ENCODE measurements at regions not wholly inside any gene's neighbourhood (a gene's known extent, or its start where the extent isn't known, plus 50 kb on each side); places are given as distances from the start of the nearest gene placed in this dataset.
A peak's percentile ranks its signal among the peaks of the same experiment; 100 is the strongest.

- DNase-seq, result no peak
Measured at GRCh38 chr13:44191103-44191502, 182.5 kb upstream of the SERP2 start.

DNA sequence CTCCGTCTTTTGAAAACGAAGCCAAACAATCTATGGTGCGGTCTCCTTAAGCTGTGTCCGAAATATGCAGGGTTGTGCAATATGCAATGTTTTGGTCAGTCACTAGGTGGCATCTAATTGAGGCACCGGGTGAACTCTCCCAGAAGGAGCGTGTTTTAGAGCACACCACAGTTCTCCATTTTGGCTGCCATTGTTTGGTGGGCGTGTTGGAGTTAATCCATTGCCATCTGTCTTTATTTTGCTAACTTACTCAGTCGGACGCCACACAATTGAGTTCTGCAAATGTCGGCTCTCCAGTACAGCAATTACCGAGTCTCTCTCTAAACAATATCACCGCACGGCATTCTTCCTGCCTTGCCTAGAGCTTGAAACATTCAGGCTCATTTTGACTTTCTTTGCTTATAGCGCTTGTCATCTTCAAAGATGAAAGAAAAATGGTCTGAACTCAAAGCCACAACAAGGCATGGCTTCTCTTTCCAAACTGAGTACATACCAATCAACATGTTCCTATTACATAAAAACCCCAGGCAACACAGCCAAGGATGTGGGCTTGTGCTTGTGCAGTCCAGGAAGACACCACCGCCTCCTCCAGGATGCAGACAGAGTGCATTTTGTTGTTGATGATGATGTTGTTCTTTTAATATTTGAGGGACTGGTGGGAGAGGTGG is 182.0 kb upstream of the SERP2 start:
- DNase-seq, result peak; percentile 81

DNA sequence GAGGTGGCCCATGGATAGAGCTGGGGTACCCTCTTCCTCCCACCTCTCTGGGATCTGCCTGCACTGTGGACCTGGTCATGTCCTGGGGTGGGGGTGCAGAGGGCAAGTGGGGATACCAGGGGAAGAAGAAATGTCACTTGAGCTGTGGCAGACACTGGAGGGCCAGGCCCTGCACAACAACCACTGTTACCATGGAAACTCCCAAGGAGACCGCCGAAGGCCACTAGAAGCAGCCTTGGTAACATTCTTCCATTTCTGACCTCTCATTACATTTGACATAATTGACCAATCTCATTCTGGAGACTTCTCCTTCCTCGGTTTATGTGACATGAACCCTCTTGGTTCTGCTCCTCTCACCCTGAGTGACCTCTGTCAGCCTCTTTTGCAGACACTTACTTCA is 179.9 kb upstream of the SERP2 start:
- DNase-seq, result no peak

DNA sequence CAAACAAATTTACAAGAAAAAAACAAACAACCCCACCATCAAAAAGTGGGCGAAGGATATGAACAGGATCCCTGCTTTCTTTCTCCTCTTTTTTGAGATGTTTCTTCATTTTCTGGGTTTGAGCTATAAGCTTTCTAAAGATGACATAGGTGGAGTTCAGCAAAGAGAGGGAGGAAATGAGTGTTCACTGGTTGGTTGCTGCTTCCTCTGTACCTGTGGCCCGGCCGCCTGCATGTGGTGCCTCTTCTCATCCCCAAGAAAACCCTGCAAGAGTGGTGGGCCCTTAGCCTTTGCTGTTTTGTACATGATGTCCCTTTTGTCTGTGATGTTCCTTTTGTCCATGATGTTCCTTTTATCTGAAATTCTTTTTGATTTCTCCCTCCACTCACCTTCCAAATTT is 178.4 kb upstream of the SERP2 start:
- no peak for DNase-seq

DNA sequence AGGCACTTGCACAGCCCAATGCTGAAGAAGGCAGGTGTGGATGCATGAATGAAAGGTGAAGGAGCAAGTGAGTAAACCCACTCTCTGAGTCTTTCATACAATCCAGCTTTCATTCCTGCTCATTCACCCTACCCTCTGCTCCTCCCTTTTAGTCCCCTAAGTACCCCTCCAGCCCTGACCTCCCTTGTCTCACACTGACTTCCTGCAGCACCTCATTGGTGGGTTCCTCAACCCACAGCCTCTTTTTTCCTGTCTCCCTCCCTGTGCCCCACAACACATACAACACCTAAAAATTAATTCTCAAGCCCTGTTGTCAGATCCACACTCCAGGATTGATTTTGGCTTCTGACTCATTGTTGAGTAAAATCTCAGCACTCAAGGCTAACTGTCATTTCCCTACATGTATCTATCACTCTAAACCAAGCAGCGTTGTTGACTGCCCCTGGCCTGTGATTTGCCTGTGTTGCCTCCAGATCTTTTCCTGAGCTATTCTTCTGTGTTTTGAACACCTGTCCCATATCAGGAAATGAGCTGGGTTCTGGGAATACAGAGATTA is 177.3 kb upstream of the SERP2 start:
- peak; percentile 13 for DNase-seq

DNA sequence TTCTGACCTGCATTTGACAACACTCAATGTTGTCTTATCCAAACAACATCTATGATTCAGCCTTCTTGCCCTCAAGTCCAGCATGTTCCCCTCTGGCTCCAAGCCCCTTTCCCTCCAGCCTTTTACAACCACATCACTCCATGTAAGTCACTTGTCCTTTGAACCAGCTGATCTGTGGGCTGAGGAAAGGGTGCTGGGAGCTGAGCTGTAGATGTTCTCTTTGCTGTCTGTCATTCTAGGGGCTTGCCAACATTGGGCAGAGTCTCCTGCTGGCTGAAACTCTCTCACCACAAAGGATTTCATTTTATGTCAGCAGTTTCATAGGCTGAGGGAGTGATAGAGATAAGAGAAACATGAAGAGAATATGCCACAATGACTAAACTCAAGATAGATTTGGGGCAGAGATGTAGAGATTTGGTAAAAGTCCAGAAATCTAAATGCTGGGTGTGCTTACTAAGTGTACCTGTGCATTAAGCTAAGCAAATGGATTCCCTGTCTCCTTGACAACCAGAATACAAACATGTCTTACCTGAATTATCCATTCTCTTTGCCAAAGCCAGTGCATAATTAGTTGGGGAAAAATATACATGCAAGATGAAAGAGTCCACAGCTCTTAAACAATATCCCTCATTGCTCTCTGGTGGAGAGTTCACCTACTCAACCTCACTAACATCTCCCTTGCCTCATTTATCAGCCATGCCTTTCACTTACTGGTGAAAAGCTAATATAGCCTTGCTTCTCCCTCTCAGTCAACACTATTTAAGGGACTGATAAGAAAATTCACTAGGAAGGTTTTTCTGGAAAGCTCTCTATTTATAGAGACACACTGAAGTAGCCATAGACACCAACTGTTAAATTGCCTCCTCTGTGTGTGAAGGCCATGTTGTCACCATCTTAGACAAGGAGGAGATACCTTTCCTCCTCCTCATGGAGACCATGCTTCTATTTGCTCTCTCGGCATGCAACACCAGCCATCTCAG is 175.5 kb upstream of the SERP2 start:
- DNase-seq, result no peak

DNA sequence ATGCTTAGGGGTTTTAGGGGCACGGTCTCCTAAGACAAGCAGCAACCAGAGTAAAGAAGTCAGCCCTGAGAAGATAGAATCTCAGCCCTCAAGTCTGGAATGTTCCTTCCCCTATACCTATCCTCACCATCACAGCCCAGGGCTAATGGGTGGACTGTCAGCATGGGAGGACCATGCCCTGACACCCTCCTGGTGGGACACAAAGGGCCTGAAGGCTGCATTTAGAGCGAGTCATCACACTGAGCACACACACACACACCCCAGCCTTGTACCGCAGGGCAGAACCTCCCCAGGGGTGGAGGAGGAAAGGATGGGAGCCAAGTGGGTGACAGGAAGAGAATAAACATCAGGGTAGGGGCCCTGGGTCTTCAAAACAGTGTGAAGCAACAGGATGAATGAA is 174.8 kb upstream of the SERP2 start:
- no peak for DNase-seq

GRCh38 chr13:44199627-44200207 is 173.9 kb upstream of the SERP2 start:
- DNase-seq, result no peak

GRCh38 chr13:44206434-44206833 is 167.2 kb upstream of the SERP2 start:
- DNase-seq, result no peak

- no peak for DNase-seq
Measured at GRCh38 chr13:44207476-44207875, 166.1 kb upstream of the SERP2 start.

DNA sequence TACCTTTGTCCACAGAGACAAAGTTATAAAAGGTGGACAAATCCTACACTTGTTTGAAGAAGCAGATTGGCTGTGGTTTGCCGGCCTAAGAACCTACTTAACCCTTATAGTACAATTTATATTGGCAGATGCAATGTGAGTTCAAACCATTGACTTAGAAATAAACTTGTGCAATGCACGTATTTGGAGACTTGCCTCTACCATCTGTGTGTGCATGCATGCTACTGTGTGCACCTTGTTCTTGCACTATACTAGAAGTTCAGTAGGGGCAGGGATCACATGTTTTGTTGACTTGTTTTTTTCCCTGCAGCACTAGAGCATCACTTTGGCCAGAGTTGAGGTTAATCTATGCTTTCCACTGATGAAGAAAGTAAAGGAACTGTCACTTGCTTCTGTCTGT is 163.1 kb upstream of the SERP2 start:
- no peak for DNase-seq

- no peak for DNase-seq
Measured at GRCh38 chr13:44211286-44211685, 162.3 kb upstream of the SERP2 start.

DNA sequence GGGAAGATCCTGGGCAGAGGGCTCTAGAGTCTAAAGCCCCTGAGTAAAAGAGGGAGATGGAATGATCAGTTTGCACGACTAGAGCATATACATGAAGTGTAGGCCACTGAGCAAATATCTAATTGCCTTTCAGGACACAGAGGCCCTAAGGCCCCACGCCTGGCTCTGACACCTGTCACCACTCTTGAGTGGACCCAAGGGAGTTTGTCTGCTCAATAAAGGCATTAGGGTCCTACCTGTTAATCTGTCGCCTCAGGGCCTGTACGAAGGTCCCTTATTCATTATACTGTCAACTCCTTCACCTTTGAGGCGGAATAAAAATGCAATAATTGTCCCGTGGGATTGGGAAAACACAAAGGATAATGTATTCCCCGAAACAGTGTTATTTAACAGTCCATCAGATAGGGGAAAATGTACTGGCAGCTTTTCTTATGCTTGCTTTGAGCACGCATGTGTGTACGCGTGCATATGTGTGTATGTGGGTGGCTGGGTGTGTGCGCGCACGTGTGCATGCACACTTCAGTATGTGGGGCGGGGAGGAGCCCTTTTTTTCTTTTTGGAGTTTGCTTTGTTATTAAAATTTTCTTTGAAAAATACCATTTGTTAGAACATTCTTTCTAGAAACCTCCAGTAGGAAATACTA is 161.8 kb upstream of the SERP2 start:
- DNase-seq, result no peak

DNA sequence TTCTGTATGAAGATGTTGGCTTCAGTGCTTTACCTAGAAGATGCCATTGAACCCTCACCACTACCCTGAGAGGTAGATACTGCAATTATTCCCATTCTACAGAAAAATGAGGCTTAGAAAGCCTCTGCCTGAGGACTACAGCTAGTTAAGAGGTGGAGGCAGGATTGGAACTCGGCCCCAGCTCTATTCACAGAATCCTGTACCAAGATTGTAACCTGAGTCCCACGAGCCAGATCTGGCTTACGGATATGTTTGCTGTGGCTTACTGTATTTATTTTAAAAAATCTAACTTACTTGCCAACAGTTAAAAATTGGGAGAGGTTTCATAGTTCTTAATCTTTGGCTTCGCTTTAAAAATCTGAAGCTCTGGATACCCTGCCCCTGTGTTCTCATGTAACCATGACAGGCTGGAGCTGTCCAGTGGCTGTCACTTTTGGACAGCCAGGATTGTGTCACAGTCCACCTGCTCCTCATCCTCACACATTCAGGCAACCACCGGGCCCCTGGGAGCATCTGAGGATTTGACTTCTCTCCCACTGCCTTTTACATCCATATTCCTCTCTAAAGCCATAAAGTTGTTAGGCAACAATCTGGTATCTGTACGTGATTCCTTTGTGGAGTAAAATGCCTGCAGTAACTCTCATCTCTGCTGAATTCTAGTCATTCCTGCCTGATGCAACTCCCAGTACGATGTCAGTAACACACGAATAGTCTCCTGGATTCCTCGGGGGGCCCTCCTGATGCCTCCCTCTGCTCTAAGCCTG is 160.8 kb upstream of the SERP2 start:
- DNase-seq, result no peak

GRCh38 chr13:44218501-44219240 is 155.0 kb upstream of the SERP2 start:
- DNase-seq, result no peak

- DNase-seq, result peak; percentile 22
Measured at GRCh38 chr13:44219577-44220548, 153.8 kb upstream of the SERP2 start.

DNA sequence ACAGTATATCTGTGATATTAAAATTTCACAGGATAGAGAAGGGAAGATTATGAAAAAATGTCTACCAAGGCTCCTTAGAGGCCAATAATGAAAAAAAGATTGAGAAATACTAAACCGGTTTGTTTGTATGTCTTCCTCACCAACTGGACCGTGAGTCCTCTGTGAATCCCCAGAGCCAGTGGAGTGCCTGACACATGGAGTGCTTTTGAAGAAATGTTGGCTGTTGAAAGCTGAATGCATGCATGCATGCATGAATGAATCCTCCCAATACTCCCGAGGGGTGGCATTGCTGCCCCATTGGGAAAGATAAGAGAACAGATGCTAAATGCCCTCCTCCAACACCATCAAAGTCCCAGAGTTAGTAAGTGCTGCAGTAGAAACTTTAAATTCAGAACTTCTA is 152.7 kb upstream of the SERP2 start:
- DNase-seq, result no peak

GRCh38 chr13:44221657-44222056 is 152.0 kb upstream of the SERP2 start:
- DNase-seq, result no peak

GRCh38 chr13:44223770-44224444 is 149.7 kb upstream of the SERP2 start:
- DNase-seq, result no peak

All from dermis blood vessel endothelial cell (primary cell).